ENCODE measurements at regions not wholly inside any gene's neighbourhood (a gene's known extent, or its start where the extent isn't known, plus 50 kb on each side); places are given as distances from the start of the nearest gene placed in this dataset.
A peak's percentile ranks its signal among the peaks of the same experiment; 100 is the strongest.

- no peaks in the 10 kb centered on the region for H3K9me3 ChIP-seq (ENCODE audit: low read depth, low read length)
- TF ChIP-seq, protein P1, sequence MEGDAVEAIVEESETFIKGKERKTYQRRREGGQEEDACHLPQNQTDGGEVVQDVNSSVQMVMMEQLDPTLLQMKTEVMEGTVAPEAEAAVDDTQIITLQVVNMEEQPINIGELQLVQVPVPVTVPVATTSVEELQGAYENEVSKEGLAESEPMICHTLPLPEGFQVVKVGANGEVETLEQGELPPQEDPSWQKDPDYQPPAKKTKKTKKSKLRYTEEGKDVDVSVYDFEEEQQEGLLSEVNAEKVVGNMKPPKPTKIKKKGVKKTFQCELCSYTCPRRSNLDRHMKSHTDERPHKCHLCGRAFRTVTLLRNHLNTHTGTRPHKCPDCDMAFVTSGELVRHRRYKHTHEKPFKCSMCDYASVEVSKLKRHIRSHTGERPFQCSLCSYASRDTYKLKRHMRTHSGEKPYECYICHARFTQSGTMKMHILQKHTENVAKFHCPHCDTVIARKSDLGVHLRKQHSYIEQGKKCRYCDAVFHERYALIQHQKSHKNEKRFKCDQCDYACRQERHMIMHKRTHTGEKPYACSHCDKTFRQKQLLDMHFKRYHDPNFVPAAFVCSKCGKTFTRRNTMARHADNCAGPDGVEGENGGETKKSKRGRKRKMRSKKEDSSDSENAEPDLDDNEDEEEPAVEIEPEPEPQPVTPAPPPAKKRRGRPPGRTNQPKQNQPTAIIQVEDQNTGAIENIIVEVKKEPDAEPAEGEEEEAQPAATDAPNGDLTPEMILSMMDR (IDR thresholded peaks at IDR 0.05; ENCODE audit: extremely low read depth, low read depth, low read length): no peak
- no peak overlapping the region for H3K4me3 ChIP-seq (ENCODE audit: insufficient read depth, low read length)
- no peaks in the 10 kb centered on the region for H3K79me2 ChIP-seq (ENCODE audit: insufficient read depth, low read length)
- H3K36me3 ChIP-seq (ENCODE audit: insufficient read depth, low read length): no peaks in the 10 kb centered on the region
- peaks cover 3% of the 10 kb centered on the region for H3K4me1 ChIP-seq (ENCODE audit: insufficient read depth, low read length)
- no peaks in the 10 kb centered on the region for H3K27me3 ChIP-seq (ENCODE audit: insufficient read depth, low read length)
- H4K20me1 ChIP-seq (ENCODE audit: insufficient read depth, low read length): no peaks in the 10 kb centered on the region
- DNase-seq (ENCODE audit: insufficient read length, low spot score, missing footprints): no peak
- H2AFZ ChIP-seq (ENCODE audit: low read length): no peak overlapping the region
- H3K27ac ChIP-seq (ENCODE audit: low read depth, low read length): no peak overlapping the region
- H3K4me2 ChIP-seq (ENCODE audit: insufficient read depth, low read length): no peak overlapping the region
These were observed 593.0 kb downstream of the BNC2 start for GRCh38 chr9:16277471-16277960.

DNA sequence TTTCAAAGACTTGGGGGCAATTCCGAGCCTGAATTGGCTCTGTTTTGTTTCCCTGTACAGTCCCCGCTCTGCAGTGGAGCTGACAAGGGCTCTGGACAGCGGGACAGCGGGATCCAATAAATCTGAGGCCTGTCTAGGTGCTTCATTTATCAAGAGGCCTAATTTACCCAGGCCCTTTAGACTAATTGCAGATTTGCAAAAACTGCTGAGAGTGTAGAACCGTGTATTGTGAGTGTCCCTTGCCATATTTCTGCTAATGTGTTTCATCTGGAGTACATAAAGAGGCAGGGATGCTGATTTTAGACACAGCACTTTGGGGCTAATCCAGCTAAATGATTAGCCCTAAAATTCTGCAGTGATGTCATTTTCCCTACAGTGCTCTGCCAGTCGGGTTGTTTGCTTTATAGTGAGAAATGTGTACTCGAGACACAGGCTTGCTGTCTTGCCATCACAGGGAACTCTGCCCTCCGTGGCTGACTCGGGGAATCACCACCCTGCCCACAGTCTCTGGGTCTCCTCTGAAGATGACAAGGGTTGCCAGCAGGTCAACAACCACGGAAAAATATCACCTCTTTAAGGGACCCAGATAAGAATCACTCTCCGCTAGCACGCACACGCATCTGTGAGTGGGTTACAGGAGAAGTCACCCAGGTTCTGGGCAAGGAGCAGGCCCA lies 592.0 kb downstream of the BNC2 start:
- H3K27ac ChIP-seq (ENCODE audit: low read depth, low read length): no peak overlapping the region
- H3K4me1 ChIP-seq (ENCODE audit: insufficient read depth, low read length): no peaks in the 10 kb centered on the region
- H2AFZ ChIP-seq (ENCODE audit: low read length): no peak overlapping the region
- no peaks in the 10 kb centered on the region for H4K20me1 ChIP-seq (ENCODE audit: insufficient read depth, low read length)
- DNase-seq (ENCODE audit: insufficient read length, low spot score, missing footprints): peak; percentile 22
- no peaks in the 10 kb centered on the region for H3K79me2 ChIP-seq (ENCODE audit: insufficient read depth, low read length)
- no peak overlapping the region for H3K4me2 ChIP-seq (ENCODE audit: insufficient read depth, low read length)
- H3K4me3 ChIP-seq (ENCODE audit: insufficient read depth, low read length): no peak overlapping the region
- H3K36me3 ChIP-seq (ENCODE audit: insufficient read depth, low read length): no peaks in the 10 kb centered on the region
- TF ChIP-seq, protein P1 (IDR thresholded peaks at IDR 0.05; ENCODE audit: extremely low read depth, low read depth, low read length): no peak
- H3K9me3 ChIP-seq (ENCODE audit: low read depth, low read length): no peaks in the 10 kb centered on the region
- H3K27me3 ChIP-seq (ENCODE audit: insufficient read depth, low read length): no peaks in the 10 kb centered on the region

DNA sequence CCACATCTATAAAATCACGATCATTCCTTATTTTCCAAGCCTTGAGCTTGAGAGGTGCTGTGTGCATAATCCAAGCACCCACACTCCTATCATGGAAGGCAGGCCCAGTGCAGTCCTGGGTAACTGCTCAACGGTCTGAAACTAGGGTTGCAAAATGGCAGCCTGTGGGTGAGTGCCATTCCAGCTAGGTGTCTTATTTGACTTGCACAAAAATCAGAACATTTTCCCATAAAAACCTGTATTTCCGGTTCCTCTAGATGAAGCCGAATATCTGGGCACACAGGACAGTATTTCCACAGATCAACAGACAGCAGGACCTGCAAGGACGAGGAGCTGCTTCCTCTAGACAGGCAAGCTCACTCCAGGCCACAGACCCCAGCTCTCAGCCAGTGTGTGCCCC lies 588.8 kb downstream of the BNC2 start:
- Histone ChIP-seq H4K20me1 (ENCODE audit: insufficient read depth, low read length) (no peaks in the 10 kb centered on the region), H3K4me1 (ENCODE audit: insufficient read depth, low read length) (no peaks in the 10 kb centered on the region), H3K4me3 (ENCODE audit: insufficient read depth, low read length) (no peak overlapping the region), H3K79me2 (ENCODE audit: insufficient read depth, low read length) (no peaks in the 10 kb centered on the region), H3K4me2 (ENCODE audit: insufficient read depth, low read length) (no peak overlapping the region), H2AFZ (ENCODE audit: low read length) (no peak overlapping the region), H3K9me3 (ENCODE audit: low read depth, low read length) (no peaks in the 10 kb centered on the region), H3K27ac (ENCODE audit: low read depth, low read length) (no peak overlapping the region), H3K36me3 (ENCODE audit: insufficient read depth, low read length) (no peaks in the 10 kb centered on the region), H3K27me3 (ENCODE audit: insufficient read depth, low read length) (no peaks in the 10 kb centered on the region)
- DNase-seq (ENCODE audit: insufficient read length, low spot score, missing footprints): no peak
- TF ChIP-seq, protein P1 (IDR thresholded peaks at IDR 0.05; ENCODE audit: extremely low read depth, low read depth, low read length): no peak

DNA sequence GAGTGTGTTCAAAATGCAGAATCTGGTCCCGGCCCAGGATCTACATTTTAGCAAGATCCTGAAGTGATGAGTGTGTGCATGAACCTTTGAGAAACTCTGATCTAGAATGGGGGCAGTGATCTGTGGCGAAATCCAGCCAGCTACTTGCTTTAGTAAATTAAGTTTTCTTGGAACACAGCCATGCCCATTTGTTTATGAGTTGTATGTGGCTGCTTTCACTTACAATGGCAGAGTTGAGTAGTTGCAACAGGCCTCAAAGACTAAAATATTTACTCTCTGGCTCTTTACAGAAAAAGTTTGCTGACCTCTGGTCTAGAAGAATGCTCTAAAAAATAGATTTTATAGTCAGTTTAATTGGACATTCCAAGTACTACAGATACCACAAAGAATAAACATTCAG lies 588.3 kb downstream of the BNC2 start:
- Histone ChIP-seq H4K20me1 (ENCODE audit: insufficient read depth, low read length) (no peaks in the 10 kb centered on the region), H3K4me1 (ENCODE audit: insufficient read depth, low read length) (no peaks in the 10 kb centered on the region), H3K4me3 (ENCODE audit: insufficient read depth, low read length) (no peak overlapping the region), H3K4me2 (ENCODE audit: insufficient read depth, low read length) (no peak overlapping the region), H3K79me2 (ENCODE audit: insufficient read depth, low read length) (no peaks in the 10 kb centered on the region), H3K27ac (ENCODE audit: low read depth, low read length) (no peak overlapping the region), H2AFZ (ENCODE audit: low read length) (no peak overlapping the region), H3K9me3 (ENCODE audit: low read depth, low read length) (no peaks in the 10 kb centered on the region), H3K36me3 (ENCODE audit: insufficient read depth, low read length) (no peaks in the 10 kb centered on the region), H3K27me3 (ENCODE audit: insufficient read depth, low read length) (no peaks in the 10 kb centered on the region)
- DNase-seq (ENCODE audit: insufficient read length, low spot score, missing footprints): no peak
- TF ChIP-seq, protein P1 (IDR thresholded peaks at IDR 0.05; ENCODE audit: extremely low read depth, low read depth, low read length): no peak

All from osteoblast (primary cell).